K562 (cell line): ENCODE measurements at regions not wholly inside any gene's neighbourhood (a gene's known extent, or its start where the extent isn't known, plus 50 kb on each side); places are given as distances from the start of the nearest gene placed in this dataset.

Source experiments
- KDM2B ChIP-seq: fragments of 250-450 bp; sonication (Bioruptor Pico); IDR thresholded peaks from 2 replicates; pipeline ENCODE4 v1.8.0; 2021; ENCODE audit warnings: mild to moderate bottlenecking, moderate library complexity
- KDM5B ChIP-seq: fragments of 200-600 bp; sonication (generic); IDR thresholded peaks from 2 replicates; pipeline ENCODE4 v1.6.1; 2012; ENCODE audit warnings: low read depth, mild to moderate bottlenecking, moderate library complexity, low read length, control low read depth, inconsistent platforms; ENCODE audit not compliant: insufficient replicate concordance
- MTF1 ChIP-seq: fragments of 250-450 bp; sonication (Bioruptor Pico); IDR thresholded peaks from 2 replicates; pipeline ENCODE4 v1.9.0; 2021; ENCODE audit warnings: moderate library complexity, mild to moderate bottlenecking, inconsistent platforms, borderline replicate concordance
- MXI1 ChIP-seq: IDR thresholded peaks from 2 replicates; pipeline ENCODE4 v1.6.1; 2011; ENCODE audit warnings: low read depth, mild to moderate bottlenecking, improper control_type of control experiment, low read length
- STAT6 ChIP-seq: sonication (generic); formaldehyde crosslinking; IDR thresholded peaks from 2 replicates; pipeline ENCODE4 v1.8.1; 2023; ENCODE audit warnings: mild to moderate bottlenecking, missing genetic modification reagents
- ZNF253 ChIP-seq: fragments of 250-450 bp; sonication (Bioruptor Pico); conservative IDR thresholded peaks from 2 replicates; pipeline ENCODE4 v1.6.1; 2021; ENCODE audit warnings: mild to moderate bottlenecking
- ZNF41 ChIP-seq: fragments of 250-450 bp; sonication (Bioruptor Pico); conservative IDR thresholded peaks from 2 replicates; pipeline ENCODE4 v1.4.0; 2020; ENCODE audit warnings: mild to moderate bottlenecking

GRCh38 chr5:166947045-166947444 is 1344.4 kb upstream of the WWC1 start:
- TF ChIP-seq MTF1 (CRISPR knock-in tag) (no peak), STAT6 (no peak), MXI1 (no peak), KDM5B (no peak), ZNF253 (CRISPR knock-in tag) (no peak), KDM2B (CRISPR knock-in tag) (no peak), ZNF41 (no peak)
